ENCODE measurements at regions not wholly inside any gene's neighbourhood (a gene's known extent, or its start where the extent isn't known, plus 50 kb on each side); places are given as distances from the start of the nearest gene placed in this dataset.

DNA sequence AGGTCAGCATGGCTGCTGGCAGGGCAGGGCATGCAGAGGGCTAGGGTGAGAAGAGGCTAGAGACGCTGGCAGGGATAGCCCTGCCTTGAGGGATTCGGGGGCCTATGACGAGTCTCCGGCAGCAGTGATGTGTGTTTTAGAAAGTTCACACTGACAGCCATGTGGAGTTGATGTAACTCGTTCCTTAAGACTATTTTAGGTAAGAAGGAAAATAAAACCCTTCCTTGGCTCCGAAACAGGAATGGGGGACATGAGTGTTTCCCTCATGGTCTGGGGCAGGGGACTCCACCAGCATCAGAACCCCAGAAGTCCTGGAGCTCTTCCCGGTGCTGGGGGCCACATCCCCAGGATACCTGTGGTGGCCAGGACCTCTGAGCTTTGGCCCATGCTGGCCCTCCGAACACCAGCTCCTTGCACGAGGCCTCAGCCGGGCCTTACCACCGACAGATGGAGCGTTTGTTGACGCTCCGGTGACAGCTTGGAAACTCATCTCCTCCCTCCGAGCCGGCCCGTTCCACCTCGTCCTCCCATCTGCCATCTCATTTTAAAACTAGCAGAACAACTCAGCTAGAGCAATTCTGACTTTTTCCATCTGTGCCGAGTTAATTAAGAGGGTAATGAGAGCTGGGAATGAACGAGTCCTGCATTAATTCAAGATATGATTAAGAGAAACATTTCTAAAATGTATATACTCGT is 337.7 kb downstream of the CDK5RAP2 start:
- TF ChIP-seq JUN (CRISPR knock-in tag; IDR thresholded peaks at IDR 0.05): no peak
- TF ChIP-seq, protein P1, sequence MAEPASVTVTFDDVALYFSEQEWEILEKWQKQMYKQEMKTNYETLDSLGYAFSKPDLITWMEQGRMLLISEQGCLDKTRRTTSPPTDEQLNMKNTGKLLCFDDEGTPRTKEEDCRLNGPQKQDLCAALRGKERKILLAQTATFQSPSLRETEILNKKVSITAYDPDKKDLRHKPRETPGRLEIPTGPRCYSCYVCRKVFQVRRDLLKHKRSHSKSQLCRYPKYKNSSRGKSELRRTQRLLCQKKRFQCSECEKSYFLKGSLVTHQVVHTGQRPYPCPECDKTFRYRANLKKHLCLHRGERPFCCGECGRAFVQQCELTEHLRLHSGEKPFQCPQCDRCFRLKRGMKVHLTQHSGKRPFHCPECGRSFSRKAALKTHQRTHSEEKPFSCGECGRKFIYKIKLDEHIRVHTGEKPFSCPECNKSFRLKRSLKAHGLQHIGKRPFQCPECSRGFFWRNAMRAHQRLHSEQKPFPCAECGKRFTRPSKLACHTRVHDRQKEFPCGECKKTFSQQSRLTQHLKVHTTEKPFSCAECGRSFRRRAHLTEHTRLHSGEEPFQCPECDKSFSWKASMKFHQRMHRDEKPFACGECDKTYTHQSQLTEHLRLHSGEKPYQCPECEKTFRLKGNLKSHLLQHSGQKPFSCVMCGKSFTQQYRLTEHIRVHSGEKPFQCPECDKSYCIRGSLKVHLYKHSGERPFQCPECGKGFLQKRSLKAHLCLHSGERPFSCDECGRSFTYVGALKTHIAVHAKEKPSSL (CRISPR knock-in tag; conservative IDR thresholded peaks at IDR 0.05): no peak
- ATAC-seq (no peak), DNase-seq (ENCODE audit: low spot score) (no peak)
- CTCF ChIA-PET: no interaction called here
- no peaks in the 10 kb centered on the region for H3K36me3 Mint-ChIP-seq
- POLR2A ChIA-PET: no interaction called here
- peaks cover 5% of the 10 kb centered on the region for H3K9me3 Mint-ChIP-seq
- H3K4me1 Mint-ChIP-seq: no peaks in the 10 kb centered on the region
- H3K27ac Mint-ChIP-seq: no peak overlapping the region
- H3K27me3 Mint-ChIP-seq (ENCODE audit: low read depth): peaks cover 4% of the 10 kb centered on the region
- no peak overlapping the region for H3K4me3 Mint-ChIP-seq

- no peaks in the 10 kb centered on the region; the same call in 1 of the 2 replicates for H3K27me3 Mint-ChIP-seq (ENCODE audit: low read depth)
- ChIA-PET POLR2A (no interaction called here), CTCF (interaction anchor here (1.2 kb wide), 1 partner anchor 241 kb away, joined by 3 read pairs; no protein-coding TSS in a partner anchor)
- no peak for ATAC-seq
- H3K36me3 Mint-ChIP-seq: no peaks in the 10 kb centered on the region
- no peak for DNase-seq (ENCODE audit: low spot score)
- TF ChIP-seq ELF4 (CRISPR knock-in tag; IDR thresholded peaks at IDR 0.05; ENCODE audit: low read depth) (no peak), NR2C2 (CRISPR knock-in tag; IDR thresholded peaks at IDR 0.05) (no peak), ATF1 (CRISPR knock-in tag; IDR thresholded peaks at IDR 0.05) (no peak), SOX15 (CRISPR knock-in tag; IDR thresholded peaks at IDR 0.05) (no peak), FOXP4 (CRISPR knock-in tag; IDR thresholded peaks at IDR 0.05) (no peak), ZNF263 (CRISPR knock-in tag; IDR thresholded peaks at IDR 0.05; ENCODE audit: low read depth) (no peak)
- TF ChIP-seq, protein P2, sequence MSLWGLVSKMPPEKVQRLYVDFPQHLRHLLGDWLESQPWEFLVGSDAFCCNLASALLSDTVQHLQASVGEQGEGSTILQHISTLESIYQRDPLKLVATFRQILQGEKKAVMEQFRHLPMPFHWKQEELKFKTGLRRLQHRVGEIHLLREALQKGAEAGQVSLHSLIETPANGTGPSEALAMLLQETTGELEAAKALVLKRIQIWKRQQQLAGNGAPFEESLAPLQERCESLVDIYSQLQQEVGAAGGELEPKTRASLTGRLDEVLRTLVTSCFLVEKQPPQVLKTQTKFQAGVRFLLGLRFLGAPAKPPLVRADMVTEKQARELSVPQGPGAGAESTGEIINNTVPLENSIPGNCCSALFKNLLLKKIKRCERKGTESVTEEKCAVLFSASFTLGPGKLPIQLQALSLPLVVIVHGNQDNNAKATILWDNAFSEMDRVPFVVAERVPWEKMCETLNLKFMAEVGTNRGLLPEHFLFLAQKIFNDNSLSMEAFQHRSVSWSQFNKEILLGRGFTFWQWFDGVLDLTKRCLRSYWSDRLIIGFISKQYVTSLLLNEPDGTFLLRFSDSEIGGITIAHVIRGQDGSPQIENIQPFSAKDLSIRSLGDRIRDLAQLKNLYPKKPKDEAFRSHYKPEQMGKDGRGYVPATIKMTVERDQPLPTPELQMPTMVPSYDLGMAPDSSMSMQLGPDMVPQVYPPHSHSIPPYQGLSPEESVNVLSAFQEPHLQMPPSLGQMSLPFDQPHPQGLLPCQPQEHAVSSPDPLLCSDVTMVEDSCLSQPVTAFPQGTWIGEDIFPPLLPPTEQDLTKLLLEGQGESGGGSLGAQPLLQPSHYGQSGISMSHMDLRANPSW (CRISPR knock-in tag; conservative IDR thresholded peaks at IDR 0.05; ENCODE audit: low read depth): no peak
- TF ChIP-seq, protein P3, sequence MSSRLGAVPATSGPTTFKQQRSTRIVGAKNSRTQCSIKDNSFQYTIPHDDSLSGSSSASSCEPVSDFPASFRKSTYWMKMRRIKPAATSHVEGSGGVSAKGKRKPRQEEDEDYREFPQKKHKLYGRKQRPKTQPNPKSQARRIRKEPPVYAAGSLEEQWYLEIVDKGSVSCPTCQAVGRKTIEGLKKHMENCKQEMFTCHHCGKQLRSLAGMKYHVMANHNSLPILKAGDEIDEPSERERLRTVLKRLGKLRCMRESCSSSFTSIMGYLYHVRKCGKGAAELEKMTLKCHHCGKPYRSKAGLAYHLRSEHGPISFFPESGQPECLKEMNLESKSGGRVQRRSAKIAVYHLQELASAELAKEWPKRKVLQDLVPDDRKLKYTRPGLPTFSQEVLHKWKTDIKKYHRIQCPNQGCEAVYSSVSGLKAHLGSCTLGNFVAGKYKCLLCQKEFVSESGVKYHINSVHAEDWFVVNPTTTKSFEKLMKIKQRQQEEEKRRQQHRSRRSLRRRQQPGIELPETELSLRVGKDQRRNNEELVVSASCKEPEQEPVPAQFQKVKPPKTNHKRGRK (CRISPR knock-in tag; IDR thresholded peaks at IDR 0.05; ENCODE audit: borderline replicate concordance): no peak
- no peaks in the 10 kb centered on the region for H3K4me1 Mint-ChIP-seq
- H3K4me3 Mint-ChIP-seq: no peak overlapping the region
- H3K9me3 Mint-ChIP-seq: no peaks in the 10 kb centered on the region
- no peak overlapping the region for H3K27ac Mint-ChIP-seq
Measured at GRCh38 chr9:120236596-120236995, 343.4 kb downstream of the CDK5RAP2 start.

DNA sequence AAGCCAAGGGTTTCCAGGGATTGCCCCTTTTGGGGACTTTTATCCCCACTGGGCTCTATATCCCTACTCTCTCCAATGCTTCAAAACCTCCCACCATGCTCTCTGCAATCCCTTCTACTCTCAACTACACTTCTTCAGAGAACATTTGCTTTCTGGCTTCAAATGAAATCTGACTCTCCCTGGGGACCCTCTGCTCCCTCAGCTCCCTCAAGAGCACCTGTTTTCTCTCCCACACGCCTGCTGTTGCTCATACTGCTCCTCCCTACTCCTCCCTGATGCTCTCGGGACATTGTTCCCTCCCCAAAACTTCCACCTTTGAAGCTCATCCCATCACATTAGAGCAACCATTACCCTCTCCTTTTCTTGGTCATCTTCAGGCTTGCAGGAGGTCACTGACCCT is 344.9 kb downstream of the CDK5RAP2 start:
- TF ChIP-seq ZNF138 (CRISPR knock-in tag; conservative IDR thresholded peaks at IDR 0.05) (no peak), ELF4 (CRISPR knock-in tag; IDR thresholded peaks at IDR 0.05; ENCODE audit: low read depth) (no peak), CREB1 (CRISPR knock-in tag; IDR thresholded peaks at IDR 0.05) (no peak), SMAD4 (CRISPR knock-in tag; IDR thresholded peaks at IDR 0.05) (no peak)
- TF ChIP-seq, protein P4, sequence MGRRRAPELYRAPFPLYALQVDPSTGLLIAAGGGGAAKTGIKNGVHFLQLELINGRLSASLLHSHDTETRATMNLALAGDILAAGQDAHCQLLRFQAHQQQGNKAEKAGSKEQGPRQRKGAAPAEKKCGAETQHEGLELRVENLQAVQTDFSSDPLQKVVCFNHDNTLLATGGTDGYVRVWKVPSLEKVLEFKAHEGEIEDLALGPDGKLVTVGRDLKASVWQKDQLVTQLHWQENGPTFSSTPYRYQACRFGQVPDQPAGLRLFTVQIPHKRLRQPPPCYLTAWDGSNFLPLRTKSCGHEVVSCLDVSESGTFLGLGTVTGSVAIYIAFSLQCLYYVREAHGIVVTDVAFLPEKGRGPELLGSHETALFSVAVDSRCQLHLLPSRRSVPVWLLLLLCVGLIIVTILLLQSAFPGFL (CRISPR knock-in tag; IDR thresholded peaks at IDR 0.05; ENCODE audit: borderline replicate concordance): no peak
- TF ChIP-seq, protein P3 (CRISPR knock-in tag; IDR thresholded peaks at IDR 0.05; ENCODE audit: borderline replicate concordance): no peak
- TF ChIP-seq, protein P5, sequence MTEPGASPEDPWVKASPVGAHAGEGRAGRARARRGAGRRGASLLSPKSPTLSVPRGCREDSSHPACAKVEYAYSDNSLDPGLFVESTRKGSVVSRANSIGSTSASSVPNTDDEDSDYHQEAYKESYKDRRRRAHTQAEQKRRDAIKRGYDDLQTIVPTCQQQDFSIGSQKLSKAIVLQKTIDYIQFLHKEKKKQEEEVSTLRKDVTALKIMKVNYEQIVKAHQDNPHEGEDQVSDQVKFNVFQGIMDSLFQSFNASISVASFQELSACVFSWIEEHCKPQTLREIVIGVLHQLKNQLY (CRISPR knock-in tag; IDR thresholded peaks at IDR 0.05): no peak
- no peaks in the 10 kb centered on the region for H3K4me1 Mint-ChIP-seq
- no peaks in the 10 kb centered on the region for H3K36me3 Mint-ChIP-seq
- CTCF ChIA-PET: no interaction called here
- H3K27me3 Mint-ChIP-seq (ENCODE audit: low read depth): no peaks in the 10 kb centered on the region; the same call in 1 of the 2 replicates
- POLR2A ChIA-PET: no interaction called here
- no peak overlapping the region for H3K27ac Mint-ChIP-seq
- H3K4me3 Mint-ChIP-seq: no peak overlapping the region
- no peak for ATAC-seq
- H3K9me3 Mint-ChIP-seq: no peaks in the 10 kb centered on the region
- no peak for DNase-seq (ENCODE audit: low spot score)
